ENCODE measurements at regions not wholly inside any gene's neighbourhood (a gene's known extent, or its start where the extent isn't known, plus 50 kb on each side); places are given as distances from the start of the nearest gene placed in this dataset.

- TF ChIP-seq CTCF (IDR thresholded peaks at IDR 0.05) (no peak), POLR2A (IDR thresholded peaks at IDR 0.05) (no peak), EP300 (IDR thresholded peaks at IDR 0.05) (no peak)
These were observed 193.1 kb downstream of the SMAD2 start for GRCh38 chr18:47737198-47737830.

All from tibial nerve (tissue), 4 donors.